ENCODE measurements at regions not wholly inside any gene's neighbourhood (a gene's known extent, or its start where the extent isn't known, plus 50 kb on each side); places are given as distances from the start of the nearest gene placed in this dataset.

DNA sequence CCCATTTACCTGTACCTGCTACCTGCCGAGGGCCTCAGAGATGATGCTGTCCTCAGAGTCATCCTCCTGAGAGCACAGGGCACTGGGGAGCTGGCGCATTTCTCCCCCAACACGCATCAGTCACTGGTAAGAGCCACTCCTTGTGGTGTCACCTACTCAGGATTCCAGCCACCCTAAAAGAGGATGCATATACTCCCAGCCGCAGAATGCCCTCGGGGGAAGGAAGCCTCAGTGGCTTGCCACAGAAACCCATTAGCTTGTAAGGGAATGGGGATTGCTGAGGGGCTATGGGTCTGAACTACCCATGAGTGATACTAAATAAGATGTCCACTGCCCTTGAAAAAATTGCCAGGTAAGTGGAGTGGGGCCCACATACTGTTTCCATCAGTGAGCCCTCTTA lies 279.2 kb downstream of the WDR11 start:
- TF ChIP-seq CTCF (IDR thresholded peaks at IDR 0.05) = no peak
- no peak overlapping the region for H3K27ac ChIP-seq
- DNase-seq (ENCODE audit: low spot score) = no peak
- H3K4me3 ChIP-seq = no peak overlapping the region

DNA sequence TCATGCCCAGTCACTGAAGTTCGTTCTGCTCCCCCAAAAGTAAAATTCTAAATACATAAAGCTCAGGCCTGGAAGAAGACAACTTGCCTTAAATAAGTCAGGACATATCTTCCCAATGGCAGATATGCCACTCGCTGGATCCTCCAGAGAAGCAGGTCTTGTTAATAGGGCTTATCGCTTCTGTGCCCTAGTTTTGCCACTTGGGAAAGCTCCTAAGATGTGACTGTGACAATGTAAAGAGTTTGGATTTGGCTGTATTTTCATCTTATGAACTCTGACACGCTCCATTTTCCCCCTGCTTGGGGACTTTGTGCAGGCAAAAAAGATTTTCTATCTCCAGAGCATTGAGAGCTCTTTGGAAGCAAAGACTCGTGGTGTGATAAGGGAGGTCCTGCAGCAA lies 279.9 kb downstream of the WDR11 start:
- no peak for TF ChIP-seq CTCF (IDR thresholded peaks at IDR 0.05)
- no peak overlapping the region for H3K4me3 ChIP-seq
- H3K27ac ChIP-seq = no peak overlapping the region
- DNase-seq (ENCODE audit: low spot score) = no peak

- H3K4me3 ChIP-seq = no peak overlapping the region
- no peak overlapping the region for H3K27ac ChIP-seq
- TF ChIP-seq CTCF (IDR thresholded peaks at IDR 0.05) = no peak
- DNase-seq (ENCODE audit: low spot score) = no peak
Observed at GRCh38 chr10:121131426-121132265, 280.5 kb downstream of the WDR11 start.

- Histone ChIP-seq H3K27ac (no peak overlapping the region), H3K4me3 (no peak overlapping the region)
- TF ChIP-seq CTCF (IDR thresholded peaks at IDR 0.05) = no peak
- no peak for DNase-seq (ENCODE audit: low spot score)
Observed at GRCh38 chr10:121132273-121132672, 281.1 kb downstream of the WDR11 start.

DNA sequence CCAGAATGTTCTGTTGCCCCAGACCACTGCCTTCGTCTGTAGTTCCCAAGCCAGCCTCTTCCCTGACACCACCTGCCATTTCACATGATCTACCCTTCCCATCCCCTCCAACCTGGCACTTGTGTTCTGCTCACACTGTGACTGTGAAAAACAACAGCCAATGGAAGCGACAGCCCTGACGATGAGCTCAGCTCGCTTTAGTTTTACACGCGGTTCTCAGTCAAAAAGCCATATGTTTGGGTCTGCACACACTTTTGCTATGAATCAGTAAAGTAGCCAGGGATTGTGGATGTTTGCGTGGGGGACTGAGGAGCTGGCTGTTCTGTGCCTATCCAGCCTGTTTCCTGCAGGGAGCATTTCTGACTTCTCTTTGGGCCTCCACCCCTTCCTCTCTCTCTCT lies 282.7 kb downstream of the WDR11 start:
- no peak overlapping the region for H3K4me3 ChIP-seq
- no peak overlapping the region for H3K27ac ChIP-seq
- DNase-seq (ENCODE audit: low spot score) = no peak
- TF ChIP-seq CTCF (IDR thresholded peaks at IDR 0.05) = no peak

DNA sequence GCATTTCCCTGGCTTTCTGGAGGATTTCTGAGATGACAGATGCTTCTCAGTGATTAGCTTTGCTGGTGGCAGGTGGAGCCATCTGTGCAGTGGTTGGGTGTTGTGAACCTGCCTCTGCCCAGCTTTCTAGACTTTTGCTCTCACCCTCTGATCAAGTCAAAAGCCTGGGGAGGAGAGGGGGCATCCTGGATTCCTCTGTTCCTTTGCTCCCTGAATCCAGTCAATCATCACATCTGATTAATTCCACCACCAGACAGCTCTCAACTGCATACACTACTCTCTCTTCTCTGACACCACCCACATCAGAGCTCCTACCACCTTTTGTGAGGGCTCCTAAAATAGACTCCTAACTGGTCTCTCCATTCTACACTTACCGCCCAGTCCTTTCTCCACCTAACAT lies 283.5 kb downstream of the WDR11 start:
- Histone ChIP-seq H3K4me3 (no peak overlapping the region), H3K27ac (no peak overlapping the region)
- DNase-seq (ENCODE audit: low spot score) = no peak
- no peak for TF ChIP-seq CTCF (IDR thresholded peaks at IDR 0.05)

GRCh38 chr10:121135512-121135911 lies 284.4 kb downstream of the WDR11 start:
- no peak for TF ChIP-seq CTCF (IDR thresholded peaks at IDR 0.05)
- no peak for DNase-seq (ENCODE audit: low spot score)
- no peak overlapping the region for H3K27ac ChIP-seq
- H3K4me3 ChIP-seq = no peak overlapping the region
